Smooth muscle cell (in vitro differentiated cells): ENCODE measurements at regions not wholly inside any gene's neighbourhood (a gene's known extent, or its start where the extent isn't known, plus 50 kb on each side); places are given as distances from the start of the nearest gene placed in this dataset.
A peak's percentile ranks its signal among the peaks of the same experiment; 100 is the strongest.

Source experiments
- DNase-seq: peaks from one replicate; lab custom pipeline; 2025; ENCODE audit not compliant: unreplicated experiment; lab: John Stamatoyannopoulos, UW
- H2AFZ ChIP-seq: fragments of 200-600 bp; sonication (generic); 2 replicates; pipeline ENCODE4 v1.6.0; 2016; ENCODE audit warnings: antibody characterized with exemption, low read depth, mild to moderate bottlenecking
- H3F3A ChIP-seq: fragments of 200-600 bp; sonication (generic); 2 replicates; pipeline ENCODE4 v1.6.0; 2017; ENCODE audit warnings: antibody characterized with exemption, low read depth
- H3K27ac ChIP-seq: fragments of 200-600 bp; sonication (generic); 2 replicates; pipeline ENCODE4 v1.5.1; 2016; ENCODE audit warnings: low read depth, mild to moderate bottlenecking
- H3K27me3 ChIP-seq: fragments of 200-600 bp; sonication (generic); 2 replicates; pipeline ENCODE4 v1.6.1; 2016; ENCODE audit warnings: low read depth, mild to moderate bottlenecking
- H3K36me3 ChIP-seq: fragments of 200-600 bp; sonication (generic); 2 replicates; pipeline ENCODE4 v1.5.1; 2016; ENCODE audit warnings: low read depth
- H3K4me1 ChIP-seq: fragments of 200-600 bp; sonication (generic); 2 replicates; pipeline ENCODE4 v1.5.1; 2016; ENCODE audit warnings: low read depth
- H3K4me2 ChIP-seq: fragments of 200-600 bp; sonication (generic); 2 replicates; pipeline ENCODE4 v1.6.0; 2016; ENCODE audit warnings: mild to moderate bottlenecking
- H3K4me3 ChIP-seq: fragments of 200-600 bp; sonication (generic); 2 replicates; pipeline ENCODE4 v1.5.1; 2016; ENCODE audit warnings: mild to moderate bottlenecking
- H3K79me2 ChIP-seq: fragments of 200-600 bp; sonication (generic); 2 replicates; pipeline ENCODE4 v1.6.0; 2016; ENCODE audit warnings: low read depth, mild to moderate bottlenecking
- H3K9ac ChIP-seq: fragments of 200-600 bp; sonication (generic); 2 replicates; pipeline ENCODE4 v1.6.0; 2016; ENCODE audit warnings: low read depth
- H3K9me3 ChIP-seq: fragments of 200-600 bp; sonication (generic); replicated peaks from 2 replicates; pipeline ENCODE4 v1.5.1; 2016; ENCODE audit warnings: low read depth
- H4K20me1 ChIP-seq: fragments of 200-600 bp; sonication (generic); 2 replicates; pipeline ENCODE4 v1.6.0; 2016; ENCODE audit warnings: low read depth
- CTCF ChIP-seq: fragments of 200-600 bp; sonication (generic); IDR thresholded peaks from 2 replicates; pipeline ENCODE4 v1.5.1; 2017; ENCODE audit warnings: borderline replicate concordance, mild to moderate bottlenecking, antibody characterized with exemption; ENCODE audit not compliant: insufficient read depth, poor library complexity, severe bottlenecking
- WGBS: methylation state at CpG from one replicate; pipeline ENCODE4 v1.1.7; 2016; ENCODE audit warnings: low lambda C conversion rate; 5-methylcytosine and 5-hydroxymethylcytosine counted together

DNA sequence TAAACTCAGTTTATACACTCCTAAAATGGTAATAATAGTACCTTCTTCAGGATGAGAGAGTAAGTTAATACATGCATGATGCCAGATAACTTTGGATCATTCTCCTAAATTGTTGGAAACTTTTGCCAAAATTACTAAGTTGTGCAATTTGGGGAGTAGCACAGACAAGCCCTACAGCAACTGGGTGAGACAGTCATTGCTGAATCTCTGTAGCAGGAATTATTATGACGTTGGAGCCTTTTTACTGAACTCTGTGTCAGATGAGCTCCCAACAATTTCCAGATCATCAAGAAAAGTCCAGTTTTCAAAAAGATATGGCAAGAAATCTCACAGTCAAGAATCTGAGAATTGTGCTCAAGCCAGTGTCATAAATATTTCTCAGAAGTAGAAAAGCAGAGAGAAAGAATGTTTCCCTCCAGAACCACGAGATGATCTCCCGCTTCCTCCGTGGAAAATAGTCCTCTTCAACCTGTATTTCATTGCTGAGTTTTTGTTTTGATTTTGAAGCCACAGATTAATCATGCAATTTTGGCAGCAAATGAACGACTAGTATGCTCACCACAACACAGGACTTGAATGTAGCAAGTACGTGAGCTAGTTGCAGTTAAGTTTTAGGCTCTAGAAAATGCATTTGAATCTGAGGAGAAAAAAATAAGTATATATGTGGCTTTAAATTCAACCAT lies 485.4 kb downstream of the CNTN6 start:
- Histone ChIP-seq H3K36me3 (no peaks in the 10 kb centered on the region), H2AFZ (peak overlapping the region; percentile 81), H3K4me1 (no peaks in the 10 kb centered on the region), H3K4me3 (peak overlapping the region; percentile 2), H3K79me2 (no peaks in the 10 kb centered on the region), H3K4me2 (peak overlapping the region; percentile 73), H3K27ac (peak overlapping the region; percentile 17), H3K9ac (no peak overlapping the region), H3F3A (no peaks in the 10 kb centered on the region), H3K27me3 (no peaks in the 10 kb centered on the region), H4K20me1 (no peaks in the 10 kb centered on the region), H3K9me3 (no peaks in the 10 kb centered on the region)
- DNase-seq: no peak
- no peak for TF ChIP-seq CTCF
- WGBS: 41% methylated on average over 6 of the region's 6 CpGs

- no peaks in the 10 kb centered on the region for H3K9me3 ChIP-seq
- H3K79me2 ChIP-seq: no peaks in the 10 kb centered on the region
- 90% methylated on average over 10 of the region's 10 CpGs for WGBS
- no peak overlapping the region for H3K9ac ChIP-seq
- H3F3A ChIP-seq: no peaks in the 10 kb centered on the region
- H3K4me2 ChIP-seq: no peak overlapping the region
- no peaks in the 10 kb centered on the region for H3K36me3 ChIP-seq
- no peaks in the 10 kb centered on the region for H3K4me1 ChIP-seq
- H3K27me3 ChIP-seq: no peaks in the 10 kb centered on the region
- no peak overlapping the region for H2AFZ ChIP-seq
- TF ChIP-seq CTCF: no peak
- H3K4me3 ChIP-seq: no peak overlapping the region
- no peak for DNase-seq
- H3K27ac ChIP-seq: no peak overlapping the region
- H4K20me1 ChIP-seq: no peaks in the 10 kb centered on the region
Observed at GRCh38 chr3:1583044-1583443, 490.2 kb downstream of the CNTN6 start.

DNA sequence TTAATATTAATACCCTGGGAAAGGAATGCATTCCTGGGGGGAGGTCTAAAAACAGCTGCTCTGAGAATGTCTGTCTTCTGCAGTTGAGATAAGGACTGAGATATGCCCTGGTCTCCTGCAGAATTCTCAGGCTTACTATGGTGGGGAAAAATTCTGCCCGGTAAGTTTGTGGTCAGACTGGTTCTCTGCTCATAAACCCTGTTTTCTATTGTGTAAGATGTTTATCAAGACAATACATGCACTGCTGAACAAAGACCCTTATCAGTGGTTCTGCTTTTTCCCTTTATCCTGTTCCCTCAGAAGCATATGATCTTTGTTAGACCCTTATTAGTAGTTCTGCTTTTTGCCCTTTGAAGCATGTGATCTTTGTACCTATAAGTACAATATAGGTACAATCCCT lies 494.6 kb downstream of the CNTN6 start:
- Histone ChIP-seq H3K4me1 (no peaks in the 10 kb centered on the region), H3K27ac (no peak overlapping the region), H3K9me3 (no peaks in the 10 kb centered on the region), H3K27me3 (no peaks in the 10 kb centered on the region), H2AFZ (no peak overlapping the region), H3K4me3 (no peak overlapping the region), H3F3A (no peaks in the 10 kb centered on the region), H3K36me3 (no peaks in the 10 kb centered on the region), H3K79me2 (no peaks in the 10 kb centered on the region), H3K4me2 (no peak overlapping the region), H4K20me1 (no peaks in the 10 kb centered on the region), H3K9ac (no peak overlapping the region)
- 69% methylated on average over 1 of the region's 1 CpG for WGBS
- no peak for TF ChIP-seq CTCF
- no peak for DNase-seq
